Ishikawa (cell line): ENCODE measurements at regions not wholly inside any gene's neighbourhood (a gene's known extent, or its start where the extent isn't known, plus 50 kb on each side); places are given as distances from the start of the nearest gene placed in this dataset.

Experiments used
- CEBPB ChIP-seq: IDR thresholded peaks from 2 replicates; pipeline ENCODE4 v1.6.1; 2012
- CREB1 ChIP-seq: IDR thresholded peaks from 2 replicates; pipeline ENCODE4 v1.6.1; 2012; ENCODE audit warnings: low read depth
- EGR1 ChIP-seq: IDR thresholded peaks from 2 replicates; pipeline ENCODE4 v1.6.1; 2012
- EP300 ChIP-seq: IDR thresholded peaks from 2 replicates; pipeline ENCODE4 v1.6.1; 2012; ENCODE audit warnings: borderline replicate concordance
- FOXM1 ChIP-seq: IDR thresholded peaks from 2 replicates; pipeline ENCODE4 v1.6.1; 2012; ENCODE audit warnings: low read depth, borderline replicate concordance
- NFIC ChIP-seq: IDR thresholded peaks from 2 replicates; pipeline ENCODE4 v1.6.1; 2012
- RAD21 ChIP-seq: IDR thresholded peaks from 2 replicates; pipeline ENCODE4 v1.6.1; 2012; ENCODE audit warnings: low read depth
- TAF1 ChIP-seq: IDR thresholded peaks from 2 replicates; pipeline ENCODE4 v1.6.1; 2012; ENCODE audit warnings: low read depth, mild to moderate bottlenecking
- TCF12 ChIP-seq: IDR thresholded peaks from 2 replicates; pipeline ENCODE4 v1.6.1; 2012; ENCODE audit warnings: low read depth
- TEAD4 ChIP-seq: IDR thresholded peaks from 2 replicates; pipeline ENCODE4 v1.6.1; 2012
- YY1 ChIP-seq: IDR thresholded peaks from 2 replicates; pipeline ENCODE4 v1.6.1; 2012; ENCODE audit warnings: low read depth
- ZBTB7A ChIP-seq: IDR thresholded peaks from 2 replicates; pipeline ENCODE4 v1.6.1; 2012; ENCODE audit warnings: low read depth
- TF ChIP-seq, protein P1 (sequence below): IDR thresholded peaks from 2 replicates; pipeline ENCODE4 v1.6.1; 2012
- TF ChIP-seq, protein P2 (sequence below): IDR thresholded peaks from 2 replicates; pipeline ENCODE4 v1.6.1; 2012
- TF ChIP-seq, protein P3 (sequence below): IDR thresholded peaks from 2 replicates; pipeline ENCODE4 v1.6.1; 2012; ENCODE audit warnings: low read depth, mild to moderate bottlenecking

DNA sequence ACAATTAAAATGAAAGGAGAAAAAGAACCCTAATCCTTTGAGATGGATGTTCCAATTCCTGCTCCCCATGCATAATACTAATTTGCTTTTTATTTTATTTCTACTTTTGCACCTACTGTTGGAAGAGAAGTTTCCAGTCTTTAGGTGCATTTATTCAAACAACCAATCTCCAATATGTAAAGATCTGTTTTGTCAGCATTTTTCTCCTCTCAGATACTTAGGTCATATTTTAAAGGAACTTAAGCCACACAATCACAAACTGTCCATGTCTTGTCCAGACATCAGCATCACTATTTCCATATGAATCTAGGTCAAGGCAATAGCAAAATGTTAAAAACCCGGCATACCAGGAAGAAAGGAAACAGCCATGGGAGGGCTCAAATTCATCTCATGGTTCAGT lies 1023.2 kb downstream of the BCL11A start:
- TF ChIP-seq CREB1 (no peak), ZBTB7A (no peak), RAD21 (no peak), TAF1 (no peak), TEAD4 (no peak), YY1 (no peak), TCF12 (no peak), EP300 (no peak), FOXM1 (no peak), NFIC (no peak), CEBPB (no peak), EGR1 (no peak)
- TF ChIP-seq, protein P1, sequence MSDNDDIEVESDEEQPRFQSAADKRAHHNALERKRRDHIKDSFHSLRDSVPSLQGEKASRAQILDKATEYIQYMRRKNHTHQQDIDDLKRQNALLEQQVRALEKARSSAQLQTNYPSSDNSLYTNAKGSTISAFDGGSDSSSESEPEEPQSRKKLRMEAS, result no peak
- TF ChIP-seq, protein P2, sequence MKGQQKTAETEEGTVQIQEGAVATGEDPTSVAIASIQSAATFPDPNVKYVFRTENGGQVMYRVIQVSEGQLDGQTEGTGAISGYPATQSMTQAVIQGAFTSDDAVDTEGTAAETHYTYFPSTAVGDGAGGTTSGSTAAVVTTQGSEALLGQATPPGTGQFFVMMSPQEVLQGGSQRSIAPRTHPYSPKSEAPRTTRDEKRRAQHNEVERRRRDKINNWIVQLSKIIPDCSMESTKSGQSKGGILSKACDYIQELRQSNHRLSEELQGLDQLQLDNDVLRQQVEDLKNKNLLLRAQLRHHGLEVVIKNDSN, result no peak
- TF ChIP-seq, protein P3, sequence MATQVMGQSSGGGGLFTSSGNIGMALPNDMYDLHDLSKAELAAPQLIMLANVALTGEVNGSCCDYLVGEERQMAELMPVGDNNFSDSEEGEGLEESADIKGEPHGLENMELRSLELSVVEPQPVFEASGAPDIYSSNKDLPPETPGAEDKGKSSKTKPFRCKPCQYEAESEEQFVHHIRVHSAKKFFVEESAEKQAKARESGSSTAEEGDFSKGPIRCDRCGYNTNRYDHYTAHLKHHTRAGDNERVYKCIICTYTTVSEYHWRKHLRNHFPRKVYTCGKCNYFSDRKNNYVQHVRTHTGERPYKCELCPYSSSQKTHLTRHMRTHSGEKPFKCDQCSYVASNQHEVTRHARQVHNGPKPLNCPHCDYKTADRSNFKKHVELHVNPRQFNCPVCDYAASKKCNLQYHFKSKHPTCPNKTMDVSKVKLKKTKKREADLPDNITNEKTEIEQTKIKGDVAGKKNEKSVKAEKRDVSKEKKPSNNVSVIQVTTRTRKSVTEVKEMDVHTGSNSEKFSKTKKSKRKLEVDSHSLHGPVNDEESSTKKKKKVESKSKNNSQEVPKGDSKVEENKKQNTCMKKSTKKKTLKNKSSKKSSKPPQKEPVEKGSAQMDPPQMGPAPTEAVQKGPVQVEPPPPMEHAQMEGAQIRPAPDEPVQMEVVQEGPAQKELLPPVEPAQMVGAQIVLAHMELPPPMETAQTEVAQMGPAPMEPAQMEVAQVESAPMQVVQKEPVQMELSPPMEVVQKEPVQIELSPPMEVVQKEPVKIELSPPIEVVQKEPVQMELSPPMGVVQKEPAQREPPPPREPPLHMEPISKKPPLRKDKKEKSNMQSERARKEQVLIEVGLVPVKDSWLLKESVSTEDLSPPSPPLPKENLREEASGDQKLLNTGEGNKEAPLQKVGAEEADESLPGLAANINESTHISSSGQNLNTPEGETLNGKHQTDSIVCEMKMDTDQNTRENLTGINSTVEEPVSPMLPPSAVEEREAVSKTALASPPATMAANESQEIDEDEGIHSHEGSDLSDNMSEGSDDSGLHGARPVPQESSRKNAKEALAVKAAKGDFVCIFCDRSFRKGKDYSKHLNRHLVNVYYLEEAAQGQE, result no peak

DNA sequence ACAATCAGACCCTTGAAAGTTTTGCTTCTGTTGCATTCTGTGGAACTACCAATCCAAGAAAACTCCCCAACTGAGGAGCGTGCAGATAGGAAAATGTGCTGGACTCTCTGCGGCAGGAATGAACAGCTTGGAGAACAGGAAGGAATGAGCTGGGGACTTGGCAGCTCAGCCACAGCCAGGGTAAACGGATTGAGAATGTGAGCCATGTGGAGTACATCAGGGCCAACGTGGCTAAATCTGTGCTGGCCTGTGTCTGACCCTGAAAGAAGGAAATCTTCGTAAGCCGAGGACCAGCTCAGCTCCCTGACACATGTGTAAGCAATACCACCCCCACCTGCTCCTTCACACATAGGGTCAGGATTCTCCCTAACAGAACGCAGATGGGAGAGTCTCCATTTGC lies 1023.7 kb downstream of the BCL11A start:
- TF ChIP-seq, protein P2, result no peak
- TF ChIP-seq CEBPB, result no peak
- TF ChIP-seq EGR1, result no peak
- TF ChIP-seq EP300, result no peak
- TF ChIP-seq TCF12, result no peak
- TF ChIP-seq, protein P3, result no peak
- TF ChIP-seq NFIC, result no peak
- TF ChIP-seq RAD21, result no peak
- TF ChIP-seq YY1, result no peak
- TF ChIP-seq TAF1, result no peak
- TF ChIP-seq CREB1, result no peak
- TF ChIP-seq ZBTB7A, result no peak
- no peak for TF ChIP-seq TEAD4
- TF ChIP-seq FOXM1, result no peak
- TF ChIP-seq, protein P1, result no peak

DNA sequence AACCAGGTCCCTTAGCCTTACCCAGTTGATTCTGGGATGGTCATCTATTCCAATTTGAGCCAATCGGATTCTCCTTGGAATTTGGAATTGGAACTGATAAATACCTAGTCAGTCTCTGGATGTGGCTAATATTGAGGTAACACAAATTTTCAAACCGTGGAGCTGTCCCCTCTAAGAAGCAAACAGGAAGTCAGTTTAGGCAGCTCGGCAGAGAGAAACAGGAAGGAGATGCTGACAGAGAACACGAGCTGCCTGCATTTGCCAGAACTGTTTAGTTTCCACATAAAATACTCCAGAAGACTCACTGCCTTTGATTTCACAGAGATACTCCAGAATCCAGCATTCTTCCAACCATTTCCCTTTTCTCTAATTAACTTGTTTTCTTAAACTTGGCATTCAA lies 1024.9 kb downstream of the BCL11A start:
- TF ChIP-seq TAF1 (no peak), TCF12 (no peak)
- TF ChIP-seq, protein P2, result no peak

DNA sequence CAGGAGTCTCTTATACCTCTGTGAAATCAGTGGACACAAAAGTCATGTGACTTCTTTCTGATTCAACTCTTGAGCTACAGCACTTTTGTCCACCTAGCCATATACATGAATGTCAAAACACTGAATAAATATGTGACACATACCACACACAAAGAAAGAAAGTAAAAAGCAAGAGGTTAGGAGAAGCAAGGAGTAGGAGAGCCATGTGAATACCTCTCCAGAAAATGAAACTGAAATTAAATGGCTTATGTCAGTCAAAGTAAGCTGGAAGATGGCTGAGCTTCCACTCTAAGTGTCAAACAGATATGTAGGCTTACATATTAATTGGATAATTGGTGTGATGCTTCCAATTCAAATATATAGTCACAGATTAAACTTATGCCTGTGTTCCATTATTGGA lies 1050.5 kb downstream of the BCL11A start:
- TF ChIP-seq YY1 (no peak), RAD21 (no peak), CEBPB (no peak), TEAD4 (no peak), EGR1 (no peak), CREB1 (no peak), TCF12 (no peak), NFIC (no peak)
- TF ChIP-seq, protein P1, result no peak
- TF ChIP-seq, protein P3, result no peak
- TF ChIP-seq, protein P2, result no peak
